Body of pancreas (tissue), 4 donors: ENCODE measurements at regions not wholly inside any gene's neighbourhood (a gene's known extent, or its start where the extent isn't known, plus 50 kb on each side); places are given as distances from the start of the nearest gene placed in this dataset.

Source experiments
- POLR2A ChIP-seq, 3 donors: fragments of 450-650 bp; IDR thresholded peaks; one replicate each; pipeline ENCODE4 v1.6.1; 2016; ENCODE audit warnings: antibody characterized with exemption in 3 of 3, mild to moderate bottlenecking in 2 of 3
- TF ChIP-seq, protein P1 (sequence below), 7 experiments: fragments of 450-650 bp in 4 of 7; fragments of 200-600 bp in 3 of 7; sonication (generic) in 3 of 7; IDR thresholded peaks; one replicate each; pipeline ENCODE4 v1.5.1; 2016 to 2019; ENCODE audit warnings: antibody characterized with exemption in 7 of 7

DNA sequence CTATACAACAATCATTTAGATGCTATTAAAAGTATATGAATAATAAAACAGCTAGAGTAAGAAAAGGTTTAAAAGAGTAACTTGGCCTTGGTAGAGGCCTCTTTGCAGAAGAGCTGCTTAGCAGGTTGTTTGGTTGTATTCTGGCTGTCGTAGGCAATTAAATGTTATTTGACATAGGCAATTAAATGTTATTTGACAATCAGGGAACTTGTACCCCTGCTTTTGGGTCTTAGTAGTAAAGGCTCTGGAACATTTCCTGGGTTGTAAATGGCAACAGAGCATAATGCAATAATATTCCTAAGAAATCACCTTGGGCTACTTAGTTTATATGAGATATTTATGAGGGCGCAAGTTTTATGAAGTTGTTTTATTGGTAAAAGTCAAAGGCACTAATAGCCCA is 84.4 kb upstream of the SLC28A3 start:
- TF ChIP-seq, protein P1, sequence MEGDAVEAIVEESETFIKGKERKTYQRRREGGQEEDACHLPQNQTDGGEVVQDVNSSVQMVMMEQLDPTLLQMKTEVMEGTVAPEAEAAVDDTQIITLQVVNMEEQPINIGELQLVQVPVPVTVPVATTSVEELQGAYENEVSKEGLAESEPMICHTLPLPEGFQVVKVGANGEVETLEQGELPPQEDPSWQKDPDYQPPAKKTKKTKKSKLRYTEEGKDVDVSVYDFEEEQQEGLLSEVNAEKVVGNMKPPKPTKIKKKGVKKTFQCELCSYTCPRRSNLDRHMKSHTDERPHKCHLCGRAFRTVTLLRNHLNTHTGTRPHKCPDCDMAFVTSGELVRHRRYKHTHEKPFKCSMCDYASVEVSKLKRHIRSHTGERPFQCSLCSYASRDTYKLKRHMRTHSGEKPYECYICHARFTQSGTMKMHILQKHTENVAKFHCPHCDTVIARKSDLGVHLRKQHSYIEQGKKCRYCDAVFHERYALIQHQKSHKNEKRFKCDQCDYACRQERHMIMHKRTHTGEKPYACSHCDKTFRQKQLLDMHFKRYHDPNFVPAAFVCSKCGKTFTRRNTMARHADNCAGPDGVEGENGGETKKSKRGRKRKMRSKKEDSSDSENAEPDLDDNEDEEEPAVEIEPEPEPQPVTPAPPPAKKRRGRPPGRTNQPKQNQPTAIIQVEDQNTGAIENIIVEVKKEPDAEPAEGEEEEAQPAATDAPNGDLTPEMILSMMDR (IDR thresholded peaks at IDR 0.05): no peak
- no peak for TF ChIP-seq POLR2A (IDR thresholded peaks at IDR 0.05)
